ENCODE measurements at regions not wholly inside any gene's neighbourhood (a gene's known extent, or its start where the extent isn't known, plus 50 kb on each side); places are given as distances from the start of the nearest gene placed in this dataset.

DNA sequence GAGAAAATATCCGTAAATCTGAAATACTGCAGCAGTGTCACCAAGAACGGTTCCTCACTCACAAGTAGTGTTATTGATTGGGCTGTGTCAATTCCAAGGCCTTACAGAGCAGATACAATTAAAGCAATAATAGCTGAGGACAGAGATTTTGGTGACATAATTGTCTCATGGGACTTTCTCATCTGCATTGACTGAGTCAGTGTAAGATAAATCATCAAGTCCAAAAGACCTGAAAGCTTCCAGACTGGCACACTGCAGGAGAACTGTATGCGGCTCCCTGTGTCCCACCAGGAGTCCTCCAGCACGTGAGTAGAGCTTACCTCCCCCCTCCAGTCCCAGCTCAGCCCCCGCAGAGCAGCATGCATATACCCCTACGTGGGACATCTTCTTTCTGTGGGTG lies 655.2 kb upstream of the ARID1B start:
- ATAC-seq = no peak
- Mint-ChIP-seq H3K9me3 (peaks cover 4 to 10% of the 10 kb centered on the region in 2 donors), H3K4me1 (no peaks in the 10 kb centered on the region), H3K27me3 (no peaks in the 10 kb centered on the region), H3K4me3 (no peak overlapping the region), H3K27ac (no peak overlapping the region)
- DNase-seq = no peak

DNA sequence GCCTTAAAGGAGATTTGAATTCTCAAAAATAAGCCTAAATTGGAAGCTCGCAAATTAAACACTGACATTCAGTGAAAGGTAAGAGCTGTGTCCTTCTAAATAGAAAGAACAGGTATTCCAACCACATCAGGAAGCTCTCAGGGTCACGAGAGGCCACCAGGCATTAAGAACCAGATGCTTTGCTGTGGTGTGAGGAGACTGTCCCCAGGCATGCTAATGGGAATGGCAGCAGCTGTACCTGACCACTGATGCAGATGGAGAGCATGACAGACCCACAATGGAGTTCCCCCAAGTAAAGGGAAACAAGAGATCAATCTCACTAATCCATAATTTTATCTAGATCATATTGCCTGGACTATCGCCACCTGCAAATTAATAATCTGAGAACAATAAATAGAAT lies 658.9 kb upstream of the NOX3 start:
- no peak overlapping the region for H3K27ac Mint-ChIP-seq
- DNase-seq (no peak), ATAC-seq (no peak)
- H3K4me3 Mint-ChIP-seq = no peak overlapping the region
- H3K9me3 Mint-ChIP-seq = peaks cover 4 to 17% of the 10 kb centered on the region in 2 donors
- no peaks in the 10 kb centered on the region for H3K27me3 Mint-ChIP-seq
- peaks cover 4% of the 10 kb centered on the region for H3K4me1 Mint-ChIP-seq

DNA sequence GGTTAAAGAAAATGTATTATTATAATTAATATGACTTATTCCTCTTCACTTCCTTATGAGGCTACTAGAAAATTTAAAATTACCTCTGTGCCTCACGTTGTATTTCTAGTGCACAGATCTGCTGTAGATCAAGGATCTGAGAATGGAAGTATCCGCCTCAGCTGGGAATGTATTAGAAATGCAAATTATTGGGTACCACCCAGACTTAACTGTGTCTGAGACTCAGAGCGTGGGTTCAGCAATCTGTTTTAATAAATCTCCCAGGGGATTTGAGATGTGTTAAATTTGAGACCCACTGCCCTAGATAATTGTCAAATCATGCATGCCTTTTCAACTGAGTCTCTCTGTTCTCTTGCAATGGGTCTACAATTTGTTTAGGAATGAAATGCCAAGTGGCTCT lies 658.0 kb upstream of the NOX3 start:
- Mint-ChIP-seq H3K4me3 (no peak overlapping the region), H3K4me1 (peaks cover 7% of the 10 kb centered on the region), H3K9me3 (peaks cover 2 to 14% of the 10 kb centered on the region in 2 donors), H3K27me3 (no peaks in the 10 kb centered on the region), H3K27ac (no peak overlapping the region)
- DNase-seq (no peak), ATAC-seq (no peak)

DNA sequence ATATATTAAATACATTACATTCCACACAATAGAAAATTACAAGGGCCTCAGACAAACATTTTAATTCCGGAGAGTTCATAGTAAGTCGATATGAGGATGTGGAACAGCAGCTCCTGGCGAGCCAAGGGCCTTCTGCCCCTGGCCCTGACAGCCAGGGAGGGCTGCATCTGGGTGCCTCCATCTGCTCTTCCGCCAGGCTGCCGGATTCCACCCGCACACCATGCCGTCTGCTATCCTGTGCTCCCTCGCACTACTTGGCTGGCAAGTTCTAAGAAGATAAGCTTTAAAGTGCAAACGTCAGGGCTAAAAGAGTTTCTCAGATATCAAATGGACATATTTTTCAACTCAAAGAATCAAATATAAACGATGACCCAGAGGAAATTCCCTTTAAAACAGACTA lies 656.3 kb upstream of the NOX3 start:
- peaks cover 3 to 7% of the 10 kb centered on the region in 2 donors for H3K9me3 Mint-ChIP-seq
- no peak overlapping the region for H3K27ac Mint-ChIP-seq
- ATAC-seq (no peak), DNase-seq (no peak)
- H3K4me1 Mint-ChIP-seq = peaks cover 7% of the 10 kb centered on the region
- H3K27me3 Mint-ChIP-seq = no peaks in the 10 kb centered on the region
- H3K4me3 Mint-ChIP-seq = no peak overlapping the region

DNA sequence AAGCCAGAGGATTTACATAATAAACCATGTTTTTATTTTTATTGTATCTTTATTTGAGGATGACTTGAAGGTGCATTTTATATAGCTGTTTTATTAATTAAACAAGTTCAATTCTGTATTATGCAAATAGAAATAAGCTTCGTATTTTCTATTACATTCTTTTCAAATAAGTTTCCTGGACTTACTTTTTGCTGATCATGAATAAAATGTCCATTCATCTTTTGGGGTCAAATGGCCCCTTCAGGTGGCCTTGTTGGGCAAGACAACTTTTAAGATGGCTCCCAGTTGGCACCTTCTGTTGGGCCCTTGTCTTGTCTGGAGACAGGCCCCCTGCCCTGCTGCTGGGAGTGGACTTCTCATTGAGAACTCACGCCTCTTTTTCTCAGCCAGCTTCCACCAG lies 654.6 kb upstream of the NOX3 start:
- Mint-ChIP-seq H3K4me3 (no peak overlapping the region), H3K27ac (no peak overlapping the region), H3K27me3 (no peaks in the 10 kb centered on the region), H3K4me1 (peaks cover 7% of the 10 kb centered on the region), H3K9me3 (peaks cover 0 to 3% of the 10 kb centered on the region in 2 donors)
- no peak for DNase-seq
- no peak for ATAC-seq

DNA sequence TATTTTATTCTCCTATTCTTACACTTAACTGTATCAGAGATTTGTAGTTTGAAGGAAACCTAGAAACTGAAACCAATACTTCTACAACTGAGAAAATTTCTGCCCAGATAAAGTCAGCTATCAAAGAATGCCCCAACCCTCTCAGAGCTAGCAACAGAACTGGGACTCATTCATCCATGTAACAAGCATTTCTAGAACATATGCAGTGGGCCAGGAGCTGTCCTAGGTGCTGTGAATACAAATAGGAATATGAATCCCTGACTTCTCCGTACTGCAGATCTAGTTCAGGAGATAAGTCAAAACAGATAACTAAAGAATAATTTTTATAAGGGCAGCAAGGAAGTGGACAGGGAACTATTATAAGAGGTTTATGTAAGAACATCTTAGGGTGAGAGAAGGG lies 654.1 kb upstream of the NOX3 start:
- peaks cover 7% of the 10 kb centered on the region for H3K4me1 Mint-ChIP-seq
- H3K4me3 Mint-ChIP-seq = no peak overlapping the region
- no peaks in the 10 kb centered on the region for H3K27me3 Mint-ChIP-seq
- no peak for DNase-seq
- no peak overlapping the region for H3K27ac Mint-ChIP-seq
- peaks cover 0 to 3% of the 10 kb centered on the region in 2 donors for H3K9me3 Mint-ChIP-seq
- no peak for ATAC-seq

DNA sequence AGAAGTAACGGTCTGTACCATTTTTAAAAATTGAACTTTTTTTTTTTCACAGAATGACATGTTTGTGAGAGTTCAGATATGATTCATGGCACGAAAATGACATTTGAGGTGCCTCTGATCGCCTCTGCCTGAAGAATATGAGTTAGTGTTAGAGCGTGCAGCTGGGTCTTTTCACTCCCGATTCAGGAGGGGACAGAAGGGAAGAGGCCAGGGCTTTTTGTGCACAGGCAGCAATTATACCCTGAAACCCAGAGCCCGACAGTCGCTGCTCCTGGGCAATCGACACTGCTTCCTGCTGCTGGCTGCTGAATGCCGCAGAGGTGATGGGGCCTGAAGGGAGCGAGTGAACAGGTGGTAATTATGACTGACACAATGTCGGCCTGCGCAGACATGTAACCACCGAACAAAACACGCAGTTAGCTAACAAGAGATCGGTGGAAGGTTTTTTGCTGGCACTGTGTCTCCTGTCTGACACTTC lies 652.0 kb upstream of the NOX3 start:
- Mint-ChIP-seq H3K4me1 (peaks cover 7% of the 10 kb centered on the region), H3K4me3 (no peak overlapping the region), H3K9me3 (peaks cover 0 to 3% of the 10 kb centered on the region in 2 donors), H3K27ac (no peak overlapping the region), H3K27me3 (no peaks in the 10 kb centered on the region)
- DNase-seq (no peak), ATAC-seq (no peak)

DNA sequence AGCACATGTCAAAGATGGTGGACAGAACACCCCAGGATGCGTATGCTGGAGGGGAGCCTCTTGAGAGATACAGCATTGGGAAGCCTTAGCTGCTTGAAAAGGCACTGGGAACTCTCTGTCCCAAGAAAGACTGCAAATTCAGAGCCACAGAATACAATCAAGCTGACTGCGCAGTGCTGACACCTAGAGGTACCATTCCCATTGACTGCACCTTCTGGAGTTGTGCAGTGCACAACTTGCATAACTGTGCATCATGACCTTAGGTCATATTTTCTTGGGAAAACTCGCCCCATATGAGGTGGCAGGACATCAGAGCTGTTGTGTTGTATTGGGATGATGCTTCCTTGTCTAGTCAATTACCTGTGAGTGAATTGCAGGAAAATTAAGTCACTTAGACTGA lies 646.5 kb upstream of the NOX3 start:
- H3K4me3 Mint-ChIP-seq = no peak overlapping the region
- ATAC-seq (no peak), DNase-seq (no peak)
- H3K4me1 Mint-ChIP-seq = no peaks in the 10 kb centered on the region
- peaks cover 10 to 14% of the 10 kb centered on the region in 2 donors for H3K9me3 Mint-ChIP-seq
- H3K27ac Mint-ChIP-seq = no peak overlapping the region
- no peaks in the 10 kb centered on the region for H3K27me3 Mint-ChIP-seq

DNA sequence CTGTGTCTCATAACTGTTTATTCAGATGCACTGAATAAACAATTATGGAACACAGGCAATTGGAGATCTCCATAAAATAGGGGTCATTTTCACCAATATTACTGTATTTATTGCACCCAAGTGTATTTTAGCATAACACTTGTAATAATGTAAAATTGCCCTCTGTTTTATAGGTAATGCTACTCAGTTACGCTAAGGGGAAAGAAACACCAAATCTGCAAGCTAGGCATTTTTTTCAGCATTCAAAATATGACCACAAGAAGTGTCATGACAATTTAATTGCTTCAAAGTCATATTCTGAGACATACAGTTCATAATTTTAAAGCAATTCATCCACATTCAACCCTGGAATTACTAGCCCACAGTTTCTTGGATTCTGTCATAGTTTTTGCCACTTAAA lies 643.2 kb upstream of the NOX3 start:
- no peak for ATAC-seq
- no peak overlapping the region for H3K27ac Mint-ChIP-seq

DNA sequence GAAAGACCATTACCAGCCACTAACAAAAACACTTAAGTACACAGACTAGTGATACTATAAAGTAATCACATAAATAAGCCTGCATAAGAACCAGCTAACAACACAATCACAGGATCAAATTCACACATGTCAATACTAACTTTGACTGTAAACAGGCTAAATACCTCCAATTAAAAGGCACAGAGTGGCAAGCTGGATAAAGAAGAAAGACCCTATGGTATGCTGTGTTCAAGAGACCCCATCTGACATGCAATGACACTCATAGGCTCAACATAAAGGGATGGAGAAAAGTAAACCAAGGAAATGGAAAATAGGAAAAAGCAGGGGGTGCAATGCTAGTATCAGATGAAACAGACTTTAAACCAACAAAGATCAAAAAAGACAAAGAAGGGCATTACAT lies 631.8 kb upstream of the NOX3 start:
- DNase-seq = no peak
- H3K27me3 Mint-ChIP-seq = no peaks in the 10 kb centered on the region
- ATAC-seq = no peak
- no peaks in the 10 kb centered on the region for H3K4me1 Mint-ChIP-seq
- H3K27ac Mint-ChIP-seq = no peak overlapping the region
- no peak overlapping the region for H3K4me3 Mint-ChIP-seq
- peaks cover 28 to 52% of the 10 kb centered on the region in 2 donors for H3K9me3 Mint-ChIP-seq

More for the DNA sequence above, 643.2 kb upstream of the NOX3 start:
- H3K4me3 Mint-ChIP-seq = no peak overlapping the region
- no peak for DNase-seq
- peaks cover 9 to 14% of the 10 kb centered on the region in 2 donors for H3K9me3 Mint-ChIP-seq
- no peaks in the 10 kb centered on the region for H3K4me1 Mint-ChIP-seq
- H3K27me3 Mint-ChIP-seq = no peaks in the 10 kb centered on the region

DNA sequence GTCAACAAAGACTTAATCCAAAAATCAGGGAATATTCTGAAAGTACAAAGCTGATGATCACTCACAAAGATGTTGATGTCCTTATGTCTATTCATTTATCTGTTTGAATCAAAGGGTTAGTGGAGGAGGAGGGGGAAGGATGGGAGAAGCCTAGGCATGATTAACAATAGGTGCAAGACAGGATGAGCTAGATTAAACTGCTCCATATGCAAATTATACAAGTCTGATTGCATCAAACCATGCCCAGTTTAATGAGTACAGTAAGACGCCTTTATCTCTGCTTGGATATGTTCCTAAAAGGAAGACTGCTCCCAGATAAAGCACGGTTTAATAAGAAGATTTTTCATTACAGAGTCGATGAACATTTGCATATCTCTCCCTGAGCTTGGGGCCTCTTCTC lies 626.4 kb upstream of the NOX3 start:
- peaks cover 0 to 12% of the 10 kb centered on the region in 2 donors for H3K9me3 Mint-ChIP-seq
- no peak overlapping the region for H3K4me3 Mint-ChIP-seq
- H3K4me1 Mint-ChIP-seq = no peaks in the 10 kb centered on the region
- H3K27me3 Mint-ChIP-seq = no peaks in the 10 kb centered on the region
- DNase-seq (no peak), ATAC-seq (no peak)
- no peak overlapping the region for H3K27ac Mint-ChIP-seq

DNA sequence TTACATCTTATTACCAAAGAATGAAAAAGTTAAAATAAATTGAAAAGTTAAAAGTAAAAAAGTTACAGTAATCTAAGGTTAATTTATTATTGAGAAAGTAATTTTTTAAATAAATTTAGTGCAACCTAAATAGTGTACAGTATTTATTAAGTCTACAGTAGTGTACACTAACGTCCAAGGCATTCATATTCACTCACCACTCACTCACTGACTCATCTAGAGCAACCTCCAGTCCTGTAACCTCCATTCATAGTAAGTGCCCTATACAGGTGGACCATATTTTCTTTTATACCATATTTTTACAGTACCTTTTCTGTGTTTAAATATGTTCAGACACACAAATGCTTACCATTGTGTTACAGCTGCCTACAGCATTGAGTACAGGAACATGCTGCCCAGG lies 624.7 kb upstream of the NOX3 start:
- H3K27me3 Mint-ChIP-seq = no peaks in the 10 kb centered on the region

DNA sequence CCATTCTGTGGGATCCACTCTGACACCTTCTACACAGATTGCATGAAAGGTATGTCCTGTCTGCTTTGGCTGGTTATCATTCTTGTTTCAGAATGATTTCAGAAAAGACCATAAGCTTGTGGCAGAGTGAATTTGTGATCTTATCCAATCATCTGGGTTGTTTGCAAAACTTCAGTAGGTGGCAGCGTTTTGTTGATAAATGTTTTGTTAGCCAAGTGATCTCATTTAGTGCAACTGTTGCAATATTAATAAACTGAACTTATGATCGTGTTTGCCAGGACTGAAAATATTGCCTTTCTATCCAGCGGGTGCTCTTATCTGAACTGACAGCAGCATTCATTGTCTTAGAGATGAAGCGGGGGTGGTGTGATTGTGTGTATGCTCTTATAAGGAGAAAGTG lies 613.2 kb upstream of the NOX3 start:
- DNase-seq = no peak
- Mint-ChIP-seq H3K4me3 (no peak overlapping the region), H3K4me1 (peaks cover 5% of the 10 kb centered on the region), H3K9me3 (no peaks in the 10 kb centered on the region), H3K27me3 (no peaks in the 10 kb centered on the region), H3K27ac (no peak overlapping the region)
- ATAC-seq = no peak

More for the DNA sequence above, 624.7 kb upstream of the NOX3 start:
- Mint-ChIP-seq H3K27ac (no peak overlapping the region), H3K4me3 (no peak overlapping the region), H3K9me3 (peaks cover 0 to 7% of the 10 kb centered on the region in 2 donors), H3K4me1 (no peaks in the 10 kb centered on the region)
- ATAC-seq (no peak), DNase-seq (no peak)

DNA sequence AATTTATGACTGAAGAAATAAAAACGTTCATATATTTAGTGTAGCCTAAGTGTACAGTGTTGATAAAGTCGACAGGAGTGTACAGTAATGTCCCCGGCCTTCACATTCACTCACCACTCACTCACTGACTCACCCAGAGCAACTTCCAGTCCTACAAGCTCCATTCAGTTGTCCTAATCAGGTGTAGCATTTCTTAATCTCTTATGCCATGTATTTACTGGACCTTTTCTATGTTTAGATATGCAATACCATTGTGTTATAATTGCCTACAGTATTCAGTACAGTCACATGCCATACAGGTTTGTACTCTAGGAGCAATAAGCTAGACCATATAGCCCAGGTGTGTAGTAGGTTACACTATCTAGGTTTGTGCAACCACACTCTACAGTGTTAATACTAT lies 610.2 kb upstream of the NOX3 start:
- DNase-seq (no peak), ATAC-seq (no peak)
- Mint-ChIP-seq H3K4me3 (no peak overlapping the region), H3K27me3 (no peaks in the 10 kb centered on the region), H3K27ac (no peak overlapping the region), H3K9me3 (no peaks in the 10 kb centered on the region), H3K4me1 (peaks cover 5% of the 10 kb centered on the region)

DNA sequence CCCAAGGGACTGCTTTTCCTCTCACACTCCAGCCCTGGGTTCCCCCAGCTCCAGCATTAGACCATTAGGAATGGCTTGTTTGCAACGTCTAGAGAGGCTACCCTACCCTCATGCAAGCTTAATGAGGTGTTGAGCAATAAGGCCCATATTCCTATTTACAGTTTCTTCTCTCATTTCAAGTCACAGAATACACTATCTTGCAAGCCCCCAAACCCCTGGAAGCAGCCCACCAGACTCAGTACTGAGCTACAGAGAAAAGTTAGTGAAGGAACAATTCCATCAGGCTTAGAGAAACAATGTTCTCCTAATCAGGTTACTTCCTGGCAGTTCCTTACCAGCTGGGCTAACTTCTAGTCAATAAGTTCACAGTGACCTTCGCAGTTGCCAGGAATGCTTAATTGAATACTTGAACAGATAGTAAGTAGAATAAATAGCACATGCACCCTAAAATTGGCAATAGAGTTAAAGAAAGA lies 606.5 kb upstream of the NOX3 start:
- no peak for ATAC-seq
- H3K27me3 Mint-ChIP-seq = no peaks in the 10 kb centered on the region
- peaks cover 0 to 12% of the 10 kb centered on the region in 2 donors for H3K9me3 Mint-ChIP-seq
- H3K4me3 Mint-ChIP-seq = no peak overlapping the region
- H3K27ac Mint-ChIP-seq = no peak overlapping the region
- DNase-seq = no peak
- peaks cover 9% of the 10 kb centered on the region for H3K4me1 Mint-ChIP-seq

DNA sequence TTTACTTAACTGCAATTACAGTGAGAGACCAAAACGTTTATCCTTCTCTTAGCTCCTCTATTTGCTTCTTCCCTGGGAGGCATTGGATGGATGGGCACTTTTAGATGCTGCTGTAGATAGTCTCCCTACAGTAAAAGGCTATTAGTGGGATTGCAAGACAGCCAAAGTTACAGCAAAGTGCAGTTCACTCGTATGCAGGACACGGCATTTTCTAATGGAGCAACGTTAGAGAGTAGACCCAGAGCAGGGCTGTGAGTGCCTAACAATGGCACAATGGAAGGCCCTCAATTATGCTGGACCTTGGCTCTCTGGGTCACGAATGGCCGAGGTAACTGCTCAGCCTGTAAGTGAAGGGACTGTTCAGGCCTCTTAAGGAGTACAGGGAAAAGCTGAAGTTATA lies 605.8 kb upstream of the NOX3 start:
- Mint-ChIP-seq H3K27me3 (no peaks in the 10 kb centered on the region), H3K4me1 (peaks cover 9% of the 10 kb centered on the region)
- ATAC-seq = no peak

DNA sequence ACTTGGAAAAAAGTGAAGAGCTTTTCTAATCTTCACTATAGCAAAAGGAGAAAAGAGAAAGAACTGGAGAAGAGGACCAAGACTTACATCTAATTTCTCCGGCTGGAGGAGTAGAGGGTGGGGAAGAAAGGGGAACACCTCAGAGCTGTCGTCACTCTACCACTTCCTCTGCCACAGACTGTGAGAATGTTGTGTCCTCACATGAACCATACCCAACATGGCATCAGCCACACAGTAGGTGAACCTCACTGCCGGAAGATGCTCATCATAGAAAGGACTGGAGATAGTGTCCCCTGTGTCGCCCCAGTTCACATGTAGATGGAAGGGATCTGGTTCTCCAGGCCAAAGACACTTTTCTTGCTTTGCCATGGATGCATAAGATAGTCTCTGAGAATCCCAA lies 604.4 kb upstream of the NOX3 start:
- Mint-ChIP-seq H3K9me3 (peaks cover 0 to 12% of the 10 kb centered on the region in 2 donors), H3K27ac (peak overlapping the region in 1 of 2 donors; percentile 67), H3K4me3 (peak overlapping the region in 1 of 2 donors; percentile 27), H3K27me3 (no peaks in the 10 kb centered on the region), H3K4me1 (peaks cover 9% of the 10 kb centered on the region)
- DNase-seq (peak; percentile 4 to 34), ATAC-seq (peak; percentile 96)

More for the DNA sequence above, 605.8 kb upstream of the NOX3 start:
- Mint-ChIP-seq H3K4me3 (no peak overlapping the region), H3K9me3 (peaks cover 0 to 12% of the 10 kb centered on the region in 2 donors), H3K27ac (no peak overlapping the region)
- no peak for DNase-seq
